Ovary (tissue), 7 donors: ENCODE measurements at regions not wholly inside any gene's neighbourhood (a gene's known extent, or its start where the extent isn't known, plus 50 kb on each side); places are given as distances from the start of the nearest gene placed in this dataset.

Experiments
- DNase-seq, 5 donors: peaks; one replicate each; pipeline ENCODE4 v3.0.0-alpha.2; 2019 to 2020
- H3K27ac ChIP-seq, 2 donors: fragments of 200-600 bp; one replicate each; pipeline versions ENCODE4 v1.5.1 to v1.8.0; 2019 to 2022
- H3K27me3 ChIP-seq: fragments of 200-600 bp; one replicate; pipeline ENCODE4 v1.8.0; 2022
- H3K36me3 ChIP-seq: fragments of 200-600 bp; sonication (generic); one replicate; pipeline ENCODE4 v1.5.1; 2019
- H3K4me1 ChIP-seq: one replicate; pipeline ENCODE4 v1.8.1; 2013; ENCODE audit warnings: mild to moderate bottlenecking, moderate library complexity; ENCODE audit not compliant: insufficient read depth
- H3K4me3 ChIP-seq: fragments of 200-600 bp; sonication (generic); one replicate; pipeline ENCODE4 v1.5.1; 2017
- H3K9me3 ChIP-seq, 2 donors: fragments of 200-600 bp in 1 of 2; sonication (generic) in 1 of 2; one replicate each; pipeline versions ENCODE4 v1.5.1 to v1.8.1; 2013 to 2019; ENCODE audit warnings: mild to moderate bottlenecking in 1 of 2, moderate library complexity in 1 of 2
- EP300 ChIP-seq: sonication (generic); formaldehyde crosslinking; IDR thresholded peaks from one replicate; pipeline ENCODE4 v1.6.1; 2017; ENCODE audit warnings: antibody characterized with exemption
- POLR2A ChIP-seq: fragments of 450-650 bp; IDR thresholded peaks from one replicate; pipeline ENCODE4 v1.6.1; 2017; ENCODE audit warnings: antibody characterized with exemption, mild to moderate bottlenecking, moderate library complexity
- WGBS, 3 donors: extraction: QIAGEN DNeasy Blood & Tissue Kit in 1 of 3; methylation state at CpG; one replicate each; pipeline versions ENCODE4 v1.1.5 to v1.1.7; 2013 to 2017; 5-methylcytosine and 5-hydroxymethylcytosine counted together
- intact Hi-C, 4 donors: fragments of 100-400 bp; cut with DNase I; formaldehyde crosslinking; loops; one replicate each; pipeline versions ENCODE4 v1.11.0 to v1.15.1; 2022 to 2023
- TF ChIP-seq, protein P1 (sequence below), 3 donors: fragments of 450-650 bp in 2 of 3; fragments of 200-600 bp in 1 of 3; IDR thresholded peaks; one replicate each; pipeline versions ENCODE4 v1.5.1 to v1.8.0; 2016 to 2022; ENCODE audit warnings: antibody characterized with exemption in 3 of 3, mild to moderate bottlenecking in 1 of 3
- donor health status: DM: no; HTN: no; CAD: no; lungs with moderate emphysema.
- donor health status: DM: no; HTN: no; CAD: no.
- donor health status: Bipolar disorder and iron deficiency.
- donor health status: DM: no; HTN: no; CAD: no.
- donor health status: DM: yes; HTN: yes; CAD: no.

DNA sequence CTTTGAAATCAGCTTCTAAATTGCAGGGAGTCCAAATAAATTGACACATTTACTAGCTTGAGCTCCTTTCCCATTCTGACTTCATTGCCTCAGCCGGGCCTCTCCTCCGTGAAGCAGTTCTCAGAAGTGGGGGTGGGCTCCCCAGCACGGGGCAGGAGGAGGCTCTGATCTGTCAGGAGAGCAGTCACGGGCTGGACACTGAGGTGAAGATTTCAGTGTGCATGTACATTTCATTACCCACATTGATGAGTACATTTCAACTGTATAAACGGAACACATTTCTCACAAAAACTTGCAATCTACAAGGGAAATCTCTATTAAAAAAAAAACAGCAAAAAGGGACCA is 195.9 kb downstream of the SEMA6A start:
- Histone ChIP-seq H3K9me3 (no peaks in the 10 kb centered on the region), H3K36me3 (no peaks in the 10 kb centered on the region), H3K27ac (no peak overlapping the region), H3K27me3 (no peaks in the 10 kb centered on the region), H3K4me1 (no peaks in the 10 kb centered on the region), H3K4me3 (no peak overlapping the region)
- intact Hi-C loops: no loop called here
- whole genome bisulfite sequencing, 3 donors: 70 to 77% (median 73%) methylated on average over 5 of the region's 5 CpGs
- no peak for DNase-seq
- no peak for TF ChIP-seq EP300
- no peak for TF ChIP-seq POLR2A
- TF ChIP-seq, protein P1, sequence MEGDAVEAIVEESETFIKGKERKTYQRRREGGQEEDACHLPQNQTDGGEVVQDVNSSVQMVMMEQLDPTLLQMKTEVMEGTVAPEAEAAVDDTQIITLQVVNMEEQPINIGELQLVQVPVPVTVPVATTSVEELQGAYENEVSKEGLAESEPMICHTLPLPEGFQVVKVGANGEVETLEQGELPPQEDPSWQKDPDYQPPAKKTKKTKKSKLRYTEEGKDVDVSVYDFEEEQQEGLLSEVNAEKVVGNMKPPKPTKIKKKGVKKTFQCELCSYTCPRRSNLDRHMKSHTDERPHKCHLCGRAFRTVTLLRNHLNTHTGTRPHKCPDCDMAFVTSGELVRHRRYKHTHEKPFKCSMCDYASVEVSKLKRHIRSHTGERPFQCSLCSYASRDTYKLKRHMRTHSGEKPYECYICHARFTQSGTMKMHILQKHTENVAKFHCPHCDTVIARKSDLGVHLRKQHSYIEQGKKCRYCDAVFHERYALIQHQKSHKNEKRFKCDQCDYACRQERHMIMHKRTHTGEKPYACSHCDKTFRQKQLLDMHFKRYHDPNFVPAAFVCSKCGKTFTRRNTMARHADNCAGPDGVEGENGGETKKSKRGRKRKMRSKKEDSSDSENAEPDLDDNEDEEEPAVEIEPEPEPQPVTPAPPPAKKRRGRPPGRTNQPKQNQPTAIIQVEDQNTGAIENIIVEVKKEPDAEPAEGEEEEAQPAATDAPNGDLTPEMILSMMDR (IDR thresholded peaks at IDR 0.05): no peak

DNA sequence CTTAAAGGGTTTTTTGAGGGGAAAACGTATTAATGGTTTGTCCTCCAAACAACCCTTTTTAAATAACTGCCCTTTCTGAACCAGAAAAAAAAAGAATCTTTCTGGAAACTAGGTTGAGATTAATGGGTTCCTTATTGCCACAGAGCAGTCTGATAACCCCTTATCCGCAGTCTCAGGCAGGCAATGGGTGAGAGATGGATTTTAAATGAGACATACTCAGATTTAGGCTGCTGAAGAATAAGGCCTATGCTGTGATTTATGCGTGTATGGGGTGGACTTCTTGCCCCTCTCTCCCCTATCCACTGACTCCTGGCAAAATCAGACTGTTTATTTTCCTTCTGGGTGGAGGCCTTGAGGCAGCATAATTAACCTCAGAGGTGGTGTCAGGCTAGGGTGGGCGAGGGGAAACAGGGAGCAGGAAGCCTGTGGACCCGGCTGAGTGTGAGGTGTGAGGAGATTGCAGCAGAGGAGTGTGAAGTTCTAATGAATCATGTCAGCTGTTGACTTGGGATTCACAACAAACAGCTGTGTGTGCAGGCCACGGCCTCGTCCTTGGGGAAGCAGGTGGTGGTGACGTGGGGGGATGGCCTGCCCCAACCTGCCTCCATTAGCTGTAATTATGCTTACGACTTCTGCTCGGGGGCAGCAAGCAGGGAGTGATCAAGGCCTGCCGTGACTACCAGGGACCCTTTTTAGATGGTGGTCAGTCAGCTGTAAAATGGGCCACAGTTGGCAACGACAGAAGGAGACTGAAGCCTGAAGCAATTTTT is 196.4 kb downstream of the SEMA6A start:
- no peak overlapping the region for H3K27ac ChIP-seq
- intact Hi-C loops: no loop called here
- no peaks in the 10 kb centered on the region for H3K9me3 ChIP-seq
- H3K4me1 ChIP-seq: no peaks in the 10 kb centered on the region
- WGBS, 3 donors: 51 to 62% (median 57%) methylated on average over 12 of the region's 12 CpGs
- TF ChIP-seq, protein P1 (IDR thresholded peaks at IDR 0.05): no peak
- TF ChIP-seq EP300 (no peak), POLR2A (no peak)
- H3K4me3 ChIP-seq: no peak overlapping the region
- DNase-seq: peak in 2 of 5 donors; percentile 13 to 30
- H3K36me3 ChIP-seq: no peaks in the 10 kb centered on the region
- no peaks in the 10 kb centered on the region for H3K27me3 ChIP-seq

GRCh38 chr5:116377276-116378006 is 197.2 kb downstream of the SEMA6A start:
- Histone ChIP-seq H3K27me3 (no peaks in the 10 kb centered on the region), H3K36me3 (no peaks in the 10 kb centered on the region), H3K4me3 (no peak overlapping the region), H3K27ac (no peak overlapping the region), H3K4me1 (no peaks in the 10 kb centered on the region), H3K9me3 (no peaks in the 10 kb centered on the region)
- intact Hi-C loops: no loop called here
- no peak for DNase-seq
- WGBS, 3 donors: 89 to 94% (median 93%) methylated on average over 18 of the region's 18 CpGs
- TF ChIP-seq POLR2A: no peak
- TF ChIP-seq, protein P1 (IDR thresholded peaks at IDR 0.05): no peak
- TF ChIP-seq EP300: no peak

DNA sequence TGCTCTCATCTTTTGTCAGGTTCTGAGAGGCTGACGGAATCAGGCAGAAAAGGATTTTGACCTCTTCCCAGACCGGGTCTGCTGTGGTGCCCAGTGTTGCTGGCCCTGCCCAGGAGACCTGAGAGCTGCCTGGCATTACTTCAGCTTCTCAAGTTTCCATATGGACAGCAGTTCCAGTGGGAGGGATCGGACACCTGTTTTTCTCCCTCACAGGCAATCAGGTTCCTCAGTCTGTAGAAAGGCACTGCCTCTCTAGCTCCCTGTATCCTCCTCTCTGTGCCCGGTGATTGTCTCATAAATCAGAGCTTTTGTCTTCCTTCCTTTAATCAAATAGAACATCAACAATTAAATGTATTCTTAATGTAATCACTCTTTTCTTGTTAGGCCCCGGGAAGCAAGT is 198.7 kb downstream of the SEMA6A start:
- H3K27ac ChIP-seq: no peak overlapping the region

More for the DNA sequence above, 198.7 kb downstream of the SEMA6A start:
- WGBS, 3 donors: 83 to 89% (median 86%) methylated on average over 5 of the region's 5 CpGs
- intact Hi-C loops: no loop called here
- no peak for TF ChIP-seq POLR2A
- TF ChIP-seq EP300: no peak
- TF ChIP-seq, protein P1 (IDR thresholded peaks at IDR 0.05): no peak
- no peak for DNase-seq
- no peaks in the 10 kb centered on the region for H3K4me1 ChIP-seq
- no peaks in the 10 kb centered on the region for H3K9me3 ChIP-seq
- H3K36me3 ChIP-seq: no peaks in the 10 kb centered on the region
- no peaks in the 10 kb centered on the region for H3K27me3 ChIP-seq
- no peak overlapping the region for H3K4me3 ChIP-seq
